ENCODE measurements at regions not wholly inside any gene's neighbourhood (a gene's known extent, or its start where the extent isn't known, plus 50 kb on each side); places are given as distances from the start of the nearest gene placed in this dataset.
"Not testable (repeated sequence)": the region's sequence is repeated elsewhere in the genome, so short reads cannot be mapped to it uniquely, and the experiment has no call there.

- no peak for DNase-seq
Measured at GRCh38 chr6:140806431-140806830, 1326.3 kb upstream of the GJE1 start.

GRCh38 chr6:140794544-140794943, 1338.2 kb upstream of the GJE1 start:
- no peak for DNase-seq

GRCh38 chr6:140790109-140790508, 1342.6 kb upstream of the GJE1 start:
- DNase-seq, result no peak

DNA sequence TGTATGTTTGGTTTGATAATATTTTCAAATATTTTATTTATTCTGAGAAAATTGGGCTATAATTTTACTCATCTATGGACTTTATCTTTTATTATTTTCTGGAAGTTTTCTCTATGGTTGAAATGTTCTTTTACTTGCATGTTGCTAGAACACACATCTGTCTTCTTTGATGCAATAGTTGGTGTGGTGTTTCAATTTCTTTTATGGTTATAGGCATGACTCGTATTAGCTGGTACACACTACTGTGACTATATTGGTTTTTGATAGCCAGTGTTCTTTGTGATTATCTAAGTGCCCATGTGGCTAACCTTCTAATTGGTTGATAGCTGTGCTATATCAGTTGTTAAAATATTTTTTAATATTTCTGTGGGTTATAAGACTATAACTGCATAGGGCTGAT, 1343.3 kb upstream of the GJE1 start:
- DNase-seq, result no peak

- DNase-seq, result no peak
Measured at GRCh38 chr6:140785926-140786325, 1346.8 kb upstream of the GJE1 start.

GRCh38 chr6:140784573-140784972, 1348.2 kb upstream of the GJE1 start:
- DNase-seq, result no peak

GRCh38 chr6:140783504-140783903, 1349.2 kb upstream of the GJE1 start:
- not testable (repeated sequence) for DNase-seq

DNA sequence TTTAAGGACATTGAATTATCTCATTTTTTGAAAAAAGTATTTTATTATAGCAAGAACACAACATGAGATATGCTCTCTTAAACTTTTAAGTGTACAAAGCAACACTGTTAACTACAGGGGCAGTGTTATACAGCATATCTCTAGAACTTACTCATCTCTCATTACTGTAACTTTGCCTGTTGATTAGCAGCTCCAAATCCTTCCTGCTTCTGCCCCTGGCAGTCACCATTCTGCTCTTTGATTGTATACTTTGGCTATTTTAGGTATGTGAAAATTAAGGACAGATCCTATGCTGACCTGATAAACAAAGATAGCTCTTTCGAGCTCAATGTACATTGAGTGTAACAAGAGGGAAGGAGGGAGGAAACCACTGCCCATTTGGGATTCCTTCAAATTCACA, 1349.8 kb upstream of the GJE1 start:
- DNase-seq, result no peak

GRCh38 chr6:140779991-140780596, 1352.6 kb upstream of the GJE1 start:
- no peak for DNase-seq

DNA sequence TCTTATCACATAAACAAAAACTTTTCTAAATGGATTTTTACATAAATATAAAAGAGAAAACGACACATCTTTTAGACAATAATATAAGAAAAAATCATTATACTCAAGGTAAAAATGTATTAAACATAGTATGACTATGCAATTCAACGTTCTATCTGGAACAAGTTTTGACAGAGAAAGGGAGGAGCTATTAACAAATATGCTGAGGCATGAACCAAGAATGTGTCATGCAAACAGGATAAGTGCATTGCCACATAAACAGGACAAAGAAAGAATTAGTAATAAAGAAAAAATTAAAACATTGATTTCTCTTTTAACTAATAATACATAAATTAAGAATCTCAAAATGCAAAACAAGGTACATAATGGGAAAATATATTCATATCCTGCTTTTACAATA, 1353.4 kb upstream of the GJE1 start:
- DNase-seq, result no peak

DNA sequence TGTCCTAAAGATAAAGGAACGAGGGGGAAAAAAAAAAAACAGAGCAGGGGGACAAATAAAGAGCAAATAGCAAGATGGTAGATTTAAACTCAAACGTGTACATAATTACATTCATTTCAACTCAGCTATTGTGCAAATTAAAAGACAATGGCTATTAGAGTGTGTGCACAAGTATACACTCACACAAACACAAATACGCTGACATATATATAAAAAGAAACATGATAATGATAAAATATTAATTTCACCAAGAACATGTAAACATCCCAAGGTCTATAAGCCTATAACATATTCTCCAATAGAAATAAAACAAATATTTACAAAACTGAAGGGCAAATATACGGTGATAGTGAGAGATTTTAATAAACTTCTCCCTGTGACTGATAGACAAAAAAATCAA, 1354.9 kb upstream of the GJE1 start:
- no peak for DNase-seq

GRCh38 chr6:140775061-140775460, 1357.7 kb upstream of the GJE1 start:
- DNase-seq, result no peak

GRCh38 chr6:140774080-140774505, 1358.6 kb upstream of the GJE1 start:
- DNase-seq, result peak in 1 of 5 experiments; percentile 74

DNA sequence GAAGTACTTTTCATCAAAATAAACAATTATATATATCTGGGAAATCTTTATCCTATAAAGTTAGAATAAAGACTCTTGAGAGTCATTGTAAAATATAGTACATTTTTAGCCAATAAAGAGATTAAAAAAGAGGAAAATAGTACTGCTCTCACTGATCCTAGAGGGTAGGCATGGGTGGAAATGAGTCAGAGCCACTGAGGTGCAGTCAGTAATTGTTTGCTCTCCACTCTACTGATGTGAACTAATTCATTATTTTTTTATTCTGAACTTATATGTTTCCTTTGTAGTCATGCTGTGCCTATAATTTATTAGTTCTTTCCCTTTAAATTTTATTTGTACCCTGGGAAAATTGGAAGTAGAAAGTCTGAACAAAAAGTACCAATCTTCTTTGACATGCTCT, 1359.4 kb upstream of the GJE1 start:
- no peak for DNase-seq

GRCh38 chr6:140772576-140772975, 1360.1 kb upstream of the GJE1 start:
- DNase-seq, result no peak

- DNase-seq, result no peak
Measured at GRCh38 chr6:140768133-140768532, 1364.6 kb upstream of the GJE1 start.

- DNase-seq, result no peak
Measured at GRCh38 chr6:140766999-140767398, 1365.7 kb upstream of the GJE1 start.

DNA sequence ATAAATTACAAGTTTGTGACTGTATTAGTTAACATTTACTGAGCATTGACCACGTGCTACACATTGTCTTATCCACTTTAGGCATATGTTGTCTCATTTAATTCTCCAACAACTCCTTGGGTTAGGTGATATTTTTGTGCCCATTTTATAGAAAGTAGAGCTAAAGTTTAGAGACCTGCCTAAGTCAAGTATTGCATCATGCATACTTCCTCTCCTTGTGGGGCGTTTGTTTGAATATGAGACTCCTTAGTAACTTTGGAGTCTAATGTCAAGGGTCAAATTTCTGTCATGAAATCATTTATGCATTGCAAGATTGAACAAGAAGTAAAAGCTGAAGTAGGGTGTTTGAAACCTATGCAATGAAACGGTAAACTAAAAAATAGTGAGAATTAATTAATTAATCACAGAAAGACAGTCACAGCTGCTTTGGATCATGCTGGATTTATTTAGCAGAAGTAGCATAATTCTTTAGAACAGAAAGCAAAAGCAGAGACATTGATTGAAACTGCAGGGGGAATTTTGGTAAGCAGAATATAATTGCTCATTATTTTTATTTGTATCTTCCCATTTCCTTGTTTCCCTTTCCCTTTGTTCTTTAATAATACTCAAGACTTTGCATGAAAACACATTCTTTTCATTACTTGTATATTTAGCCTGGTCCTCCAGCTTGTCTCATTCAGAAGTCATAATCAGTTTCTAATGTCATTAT, 1374.4 kb upstream of the GJE1 start:
- no peak for DNase-seq

- no peak for DNase-seq
Measured at GRCh38 chr6:140752234-140752633, 1377.8 kb upstream of the CITED2 start.

- no peak for DNase-seq
Measured at GRCh38 chr6:140747114-140747513, 1372.7 kb upstream of the CITED2 start.

DNA sequence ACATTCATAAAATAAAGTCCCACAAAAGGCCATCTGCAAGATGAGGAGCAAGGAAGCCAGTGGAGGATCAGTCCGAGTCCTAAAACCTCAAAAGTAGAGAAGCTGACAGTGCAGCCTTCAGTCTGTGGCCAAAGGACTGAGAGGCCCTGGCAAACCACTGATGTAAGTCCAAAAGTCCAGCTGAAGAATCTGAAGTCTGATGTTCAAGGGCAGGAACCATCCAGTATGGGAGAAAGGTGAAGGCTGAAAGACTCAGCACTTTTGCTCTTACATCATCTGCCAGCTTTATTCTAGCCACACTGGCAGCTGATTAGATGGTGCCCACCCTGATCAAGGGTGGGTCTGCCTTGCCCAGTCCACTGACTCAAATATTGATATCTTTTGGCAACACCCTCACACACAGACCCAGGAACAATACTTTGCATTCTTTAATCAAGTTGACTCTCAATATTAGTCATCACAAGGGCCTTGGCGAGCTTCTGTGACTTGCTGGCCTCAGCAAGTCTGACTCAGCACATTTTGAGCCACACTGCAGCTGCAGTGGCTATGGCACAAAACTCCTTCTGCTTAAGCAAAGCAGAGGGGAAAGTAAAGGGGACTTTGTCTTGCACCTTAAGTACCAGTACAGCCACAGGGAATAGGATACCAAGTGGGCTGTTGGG, 1370.3 kb upstream of the CITED2 start:
- peak in 1 of 5 experiments; percentile 55 for DNase-seq

DNA sequence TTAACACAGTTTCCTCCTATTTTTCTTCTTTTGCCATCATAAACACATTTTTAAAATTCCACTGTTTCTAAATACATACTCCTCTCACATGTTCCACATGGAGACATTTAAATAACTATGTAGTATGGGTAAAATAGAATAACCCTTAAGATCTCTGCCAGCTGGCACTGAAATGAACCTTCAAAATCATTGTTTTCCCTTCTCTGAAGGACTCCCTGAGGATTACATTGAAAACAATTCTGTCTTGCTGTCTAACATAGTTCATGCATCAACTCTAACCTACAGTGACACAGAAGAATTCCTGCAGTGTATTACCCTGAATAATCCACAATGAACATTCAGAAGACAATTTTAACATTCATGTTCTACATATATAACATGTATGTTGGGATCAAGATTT, 1361.8 kb upstream of the CITED2 start:
- DNase-seq, result no peak

- DNase-seq, result no peak
Measured at GRCh38 chr6:140732991-140733390, 1358.5 kb upstream of the CITED2 start.

DNA sequence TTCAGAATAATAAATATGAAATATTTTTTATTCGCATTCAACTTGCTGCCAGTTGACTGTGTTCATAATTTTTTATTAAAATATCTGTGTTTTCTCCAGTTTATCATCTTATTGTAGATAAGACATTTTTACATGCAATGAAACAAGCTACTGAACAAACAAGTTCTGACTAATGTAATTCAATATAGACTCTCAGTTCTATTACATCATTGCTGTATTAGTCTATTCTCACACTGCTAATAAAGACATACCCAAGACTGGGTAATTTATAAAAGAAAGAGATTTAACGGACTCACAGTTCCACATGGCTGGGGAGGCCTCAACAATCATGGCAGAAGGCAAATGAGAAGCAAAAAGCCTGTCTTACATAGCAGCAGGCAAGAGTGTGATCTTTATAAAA, 1357.7 kb upstream of the CITED2 start:
- DNase-seq, result no peak

Data from T-helper 2 cell (primary cell).